A549 (cell line): ENCODE measurements at regions not wholly inside any gene's neighbourhood (a gene's known extent, or its start where the extent isn't known, plus 50 kb on each side); places are given as distances from the start of the nearest gene placed in this dataset.

Experiments used
- ATAC-seq, 2 experiments: fragments of 200-7000 bp in 1 of 2; fragments of >200 bp in 1 of 2; cut with Nextera tagmentation in 1 of 2; cut with Tn5 transposase in 1 of 2; 3 replicates each; pipeline versions ENCODE4 v1.8.0 to v1.9.1; 2018 to 2020; ENCODE audit warnings: mild to moderate bottlenecking in 1 of 2, moderate library complexity in 1 of 2
- CTCF ChIA-PET: fragments of 300-600 bp; sonication (Branson Sonifier 250); formaldehyde crosslinking; extraction: SDS; loops from one replicate; lab custom pipeline; 2021; ENCODE audit warnings: antibody characterized with exemption, inconsistent platforms; lab: Yijun Ruan, JAX
- POLR2A ChIA-PET: fragments of 350-600 bp; formaldehyde crosslinking; extraction: SDS; loops from one replicate; lab custom pipeline; 2021; ENCODE audit warnings: antibody characterized with exemption, inconsistent platforms; lab: Yijun Ruan, JAX
- DNase-seq, 2 experiments: peaks; one replicate each; pipeline versions ENCODE4 v3.0.0 to v3.0.0-alpha.2; 2011 to 2016; ENCODE audit warnings: low read depth in 1 of 2, low spot score in 1 of 2
- FAIRE-seq: peaks from 2 replicates; lab custom pipeline; 2011; peaks lifted over from hg19 to GRCh38; lab: Jason Lieb, UNC
- H3K27ac ChIP-seq, 2 experiments: fragments of >200 bp; sonication (Bioruptor Twin); formaldehyde crosslinking; 3 replicates each; pipeline ENCODE4 v1.5.1; 2016 to 2017
- H3K4me1 ChIP-seq: fragments of >200 bp; sonication (Bioruptor Twin); formaldehyde crosslinking; 3 replicates; pipeline ENCODE4 v1.6.1; 2016
- H3K4me2 ChIP-seq: fragments of >200 bp; sonication (Bioruptor Twin); formaldehyde crosslinking; 3 replicates; pipeline ENCODE4 v1.6.1; 2016
- H3K4me3 ChIP-seq: fragments of >200 bp; sonication (Bioruptor Twin); formaldehyde crosslinking; 3 replicates; pipeline ENCODE4 v1.5.1; 2016
- H3K9me3 ChIP-seq: fragments of >200 bp; sonication (Bioruptor Twin); formaldehyde crosslinking; 3 replicates; pipeline ENCODE4 v1.6.1; 2016
- CEBPB ChIP-seq, 2 experiments: fragments of >200 bp in 1 of 2; sonication (Bioruptor Twin) in 1 of 2; formaldehyde crosslinking in 1 of 2; IDR thresholded peaks; 2 replicates each; pipeline ENCODE4 v1.6.1; 2012 to 2016
- CHD2 ChIP-seq: fragments of 150-350 bp; IDR thresholded peaks from 2 replicates; pipeline ENCODE4 v1.6.1; 2014; ENCODE audit warnings: low read length; ENCODE audit not compliant: partially characterized antibody
- E2F6 ChIP-seq: IDR thresholded peaks from 2 replicates; pipeline ENCODE4 v1.6.1; 2012; ENCODE audit warnings: low read depth, borderline replicate concordance
- ELK1 ChIP-seq: fragments of 150-350 bp; IDR thresholded peaks from 2 replicates; pipeline ENCODE4 v1.6.1; 2014; ENCODE audit warnings: low read depth, mild to moderate bottlenecking, low read length
- FOSB ChIP-seq: fragments of 250-450 bp; sonication (Bioruptor Pico); IDR thresholded peaks from 2 replicates; pipeline ENCODE4 v1.5.0; 2020; ENCODE audit warnings: mild to moderate bottlenecking, moderate library complexity
- FOSL2 ChIP-seq, 2 experiments: fragments of 450-650 bp in 1 of 2; fragments of >200 bp in 1 of 2; sonication (Bioruptor Twin) in 1 of 2; formaldehyde crosslinking; IDR thresholded peaks; 2 replicates each; pipeline versions ENCODE4 v1.5.0 to v1.6.1; 2016 to 2020; ENCODE audit warnings: mild to moderate bottlenecking in 1 of 2, moderate library complexity in 1 of 2
- FOXS1 ChIP-seq: fragments of 250-450 bp; sonication (Bioruptor Pico); IDR thresholded peaks from 2 replicates; pipeline ENCODE4 v1.5.0; 2020; ENCODE audit warnings: mild to moderate bottlenecking, moderate library complexity
- GATA3 ChIP-seq: IDR thresholded peaks from 2 replicates; pipeline ENCODE4 v1.6.1; 2012; ENCODE audit warnings: borderline replicate concordance
- HDAC2 ChIP-seq: fragments of 200-600 bp; sonication (generic); IDR thresholded peaks from 2 replicates; pipeline ENCODE4 v1.6.1; 2016
- HOXA7 ChIP-seq: fragments of 250-450 bp; sonication (Bioruptor Pico); IDR thresholded peaks from 2 replicates; pipeline ENCODE4 v1.5.0; 2020; ENCODE audit warnings: mild to moderate bottlenecking, moderate library complexity
- HOXB13 ChIP-seq: fragments of 250-450 bp; sonication (Bioruptor Pico); IDR thresholded peaks from 2 replicates; pipeline ENCODE4 v1.5.0; 2020; ENCODE audit warnings: low read depth, mild to moderate bottlenecking, moderate library complexity
- JUN ChIP-seq, 2 experiments: fragments of >200 bp; sonication (Bioruptor Twin); formaldehyde crosslinking; IDR thresholded peaks; 2 replicates in 1 of 2; 3 replicates in 1 of 2; pipeline ENCODE4 v1.6.1; 2016 to 2017
- JUNB ChIP-seq: fragments of >200 bp; sonication (Bioruptor Twin); formaldehyde crosslinking; IDR thresholded peaks from 2 replicates; pipeline ENCODE4 v1.6.1; 2016
- KDM1A ChIP-seq: fragments of 200-600 bp; sonication (generic); IDR thresholded peaks from 2 replicates; pipeline ENCODE4 v1.6.1; 2016; ENCODE audit warnings: low read depth, mild to moderate bottlenecking
- KDM5A ChIP-seq: fragments of 200-600 bp; sonication (generic); IDR thresholded peaks from 2 replicates; pipeline ENCODE4 v1.6.1; 2016; ENCODE audit warnings: antibody characterized with exemption, mild to moderate bottlenecking
- MAZ ChIP-seq: fragments of 150-350 bp; IDR thresholded peaks from 2 replicates; pipeline ENCODE4 v1.6.1; 2014; ENCODE audit warnings: antibody characterized with exemption, low read depth, low read length, borderline replicate concordance
- NFE2L2 ChIP-seq: fragments of 150-350 bp; conservative IDR thresholded peaks from 2 replicates; pipeline ENCODE4 v1.6.1; 2014; ENCODE audit warnings: low read length
- RARB ChIP-seq: fragments of 250-450 bp; sonication (Bioruptor Pico); IDR thresholded peaks from 2 replicates; pipeline ENCODE4 v1.8.0; 2021; ENCODE audit warnings: mild to moderate bottlenecking, moderate library complexity
- RCOR1 ChIP-seq: fragments of 150-350 bp; IDR thresholded peaks from 2 replicates; pipeline ENCODE4 v1.6.1; 2014; ENCODE audit warnings: antibody characterized with exemption, low read length, low read depth
- RFX5 ChIP-seq: fragments of 450-650 bp; IDR thresholded peaks from 2 replicates; pipeline ENCODE4 v1.7.1; 2014; ENCODE audit warnings: antibody characterized with exemption, mild to moderate bottlenecking, moderate library complexity
- SREBF2 ChIP-seq: fragments of 450-650 bp; IDR thresholded peaks from 2 replicates; pipeline ENCODE4 v1.6.1; 2014; ENCODE audit warnings: mild to moderate bottlenecking, moderate library complexity
- USF2 ChIP-seq: fragments of 450-650 bp; IDR thresholded peaks from 2 replicates; pipeline ENCODE4 v1.6.1; 2014; ENCODE audit warnings: antibody characterized with exemption
- ZC3H11A ChIP-seq: fragments of 450-650 bp; IDR thresholded peaks from 2 replicates; pipeline ENCODE4 v1.6.1; 2014; ENCODE audit warnings: antibody characterized with exemption, mild to moderate bottlenecking
- ZNF302 ChIP-seq: fragments of 250-450 bp; sonication (Bioruptor Pico); IDR thresholded peaks from 2 replicates; pipeline ENCODE4 v1.9.0; 2021; ENCODE audit warnings: inconsistent platforms, mild to moderate bottlenecking, moderate library complexity
- ZSCAN20 ChIP-seq: fragments of 250-450 bp; sonication (Bioruptor Pico); IDR thresholded peaks from 2 replicates; pipeline ENCODE4 v1.8.0; 2022; ENCODE audit warnings: mild to moderate bottlenecking, moderate library complexity
- WGBS: methylation state at CpG from one replicate; pipeline ENCODE4 v1.1.6; 2017; ENCODE audit errors: missing lambda C conversion rate; 5-methylcytosine and 5-hydroxymethylcytosine counted together
- TF ChIP-seq, protein P1 (sequence below): fragments of >200 bp; sonication (Bioruptor Twin); formaldehyde crosslinking; IDR thresholded peaks from 2 replicates; pipeline ENCODE4 v1.6.1; 2016
- TF ChIP-seq, protein P2 (sequence below): fragments of 250-450 bp; sonication (Bioruptor Pico); IDR thresholded peaks from 2 replicates; pipeline ENCODE4 v1.5.0; 2021; ENCODE audit warnings: mild to moderate bottlenecking, moderate library complexity, borderline replicate concordance

DNA sequence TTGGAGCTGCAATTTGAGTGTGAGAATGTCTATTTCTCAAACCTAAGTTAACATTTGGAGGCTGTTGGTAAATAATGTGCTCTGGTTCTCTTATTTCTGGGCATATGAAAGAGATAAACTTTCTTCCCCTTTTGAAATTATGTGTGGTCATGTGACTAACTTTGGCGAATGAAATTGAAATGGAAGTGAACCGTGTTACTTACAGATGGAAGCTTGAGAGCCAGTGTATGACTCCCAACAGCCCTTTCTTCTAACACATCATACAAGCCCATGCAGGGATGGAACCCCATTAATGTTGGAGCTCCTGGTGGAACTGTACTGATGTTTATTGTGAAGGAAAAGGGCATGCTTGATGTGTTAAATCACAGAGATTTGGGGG, 725.8 kb downstream of the TSN start:
- no peaks in the 10 kb centered on the region for H3K9me3 ChIP-seq
- FAIRE-seq = no peak
- ATAC-seq = no peak
- TF ChIP-seq E2F6 (no peak), RCOR1 (no peak), FOSB (CRISPR knock-in tag) (no peak), KDM1A (no peak), MAZ (no peak), ELK1 (no peak), ZSCAN20 (CRISPR knock-in tag) (no peak)
- TF ChIP-seq, all 56 proteins: peak for 0
- POLR2A ChIA-PET = no interaction called here
- 6% methylated on average over 2 of the region's 2 CpGs for WGBS
- DNase-seq = no peak
- H3K4me1 ChIP-seq = no peaks in the 10 kb centered on the region
- CTCF ChIA-PET = no interaction called here
- H3K4me3 ChIP-seq = no peak overlapping the region
- H3K4me2 ChIP-seq = no peak overlapping the region
- no peak overlapping the region for H3K27ac ChIP-seq

- TF ChIP-seq USF2 = no peak
- no peak for TF ChIP-seq KDM5A
- TF ChIP-seq MAZ = no peak
- TF ChIP-seq HOXB13 (CRISPR knock-in tag) = no peak
- no peak for TF ChIP-seq ZC3H11A
- TF ChIP-seq HDAC2 = no peak
- no peak for TF ChIP-seq JUNB
- TF ChIP-seq GATA3 = no peak
- no peak for TF ChIP-seq E2F6
- no peak for TF ChIP-seq NFE2L2
- TF ChIP-seq SREBF2 = no peak
- no peak for TF ChIP-seq JUN (IDR thresholded peaks at IDR 0.05)
- TF ChIP-seq FOXS1 = no peak
- no peak for TF ChIP-seq ZNF302
- no peak for TF ChIP-seq FOSL2 (IDR thresholded peaks at IDR 0.05)
- no peak for TF ChIP-seq FOSL2 (CRISPR knock-in tag; IDR thresholded peaks at IDR 0.05)
- TF ChIP-seq, protein P1, sequence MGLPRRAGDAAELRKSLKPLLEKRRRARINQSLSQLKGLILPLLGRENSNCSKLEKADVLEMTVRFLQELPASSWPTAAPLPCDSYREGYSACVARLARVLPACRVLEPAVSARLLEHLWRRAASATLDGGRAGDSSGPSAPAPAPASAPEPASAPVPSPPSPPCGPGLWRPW = no peak
- TF ChIP-seq RCOR1 = no peak
- H3K27ac ChIP-seq = no peak overlapping the region
- DNase-seq (no peak), ATAC-seq (no peak), FAIRE-seq (no peak)
- H3K4me1 ChIP-seq = no peaks in the 10 kb centered on the region
- H3K4me2 ChIP-seq = no peak overlapping the region
- CTCF ChIA-PET = no interaction called here
- H3K4me3 ChIP-seq = no peak overlapping the region
- POLR2A ChIA-PET = no interaction called here
- no peaks in the 10 kb centered on the region for H3K9me3 ChIP-seq
Measured at GRCh38 chr2:122481717-122482116, 726.3 kb downstream of the TSN start.

DNA sequence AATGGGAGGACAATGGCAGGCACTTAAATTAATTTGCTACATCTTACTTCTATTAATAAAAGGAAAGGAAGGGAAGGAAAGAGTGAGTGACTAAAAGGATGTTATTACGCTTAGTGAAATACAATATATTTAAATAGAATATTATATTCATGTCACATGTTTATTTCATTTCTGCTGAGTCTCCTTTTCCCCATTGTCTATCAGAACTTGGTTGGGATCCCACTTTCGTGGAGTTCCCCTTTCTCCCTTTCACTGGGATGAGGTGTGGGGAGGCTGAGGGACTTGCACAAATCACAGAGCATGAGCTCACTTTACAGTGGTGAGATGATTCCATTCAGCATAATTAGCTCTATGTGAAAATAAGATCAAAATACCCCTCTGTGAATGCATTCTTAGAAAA, 730.6 kb downstream of the TSN start:
- TF ChIP-seq RARB (CRISPR knock-in tag) = no peak
- no peak for TF ChIP-seq CHD2
- TF ChIP-seq, protein P2, sequence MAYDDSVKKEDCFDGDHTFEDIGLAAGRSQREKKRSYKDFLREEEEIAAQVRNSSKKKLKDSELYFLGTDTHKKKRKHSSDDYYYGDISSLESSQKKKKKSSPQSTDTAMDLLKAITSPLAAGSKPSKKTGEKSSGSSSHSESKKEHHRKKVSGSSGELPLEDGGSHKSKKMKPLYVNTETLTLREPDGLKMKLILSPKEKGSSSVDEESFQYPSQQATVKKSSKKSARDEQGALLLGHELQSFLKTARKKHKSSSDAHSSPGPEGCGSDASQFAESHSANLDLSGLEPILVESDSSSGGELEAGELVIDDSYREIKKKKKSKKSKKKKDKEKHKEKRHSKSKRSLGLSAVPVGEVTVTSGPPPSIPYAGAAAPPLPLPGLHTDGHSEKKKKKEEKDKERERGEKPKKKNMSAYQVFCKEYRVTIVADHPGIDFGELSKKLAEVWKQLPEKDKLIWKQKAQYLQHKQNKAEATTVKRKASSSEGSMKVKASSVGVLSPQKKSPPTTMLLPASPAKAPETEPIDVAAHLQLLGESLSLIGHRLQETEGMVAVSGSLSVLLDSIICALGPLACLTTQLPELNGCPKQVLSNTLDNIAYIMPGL (CRISPR knock-in tag) = no peak
- TF ChIP-seq RCOR1 = no peak
- no peak for TF ChIP-seq HOXA7 (CRISPR knock-in tag)
- TF ChIP-seq E2F6 = no peak
- TF ChIP-seq CEBPB (IDR thresholded peaks at IDR 0.05) = no peak
- TF ChIP-seq SREBF2 = no peak
- no peak for TF ChIP-seq JUNB
- TF ChIP-seq RFX5 = no peak
- no peak for TF ChIP-seq ELK1
- no peak for TF ChIP-seq ZNF302
- POLR2A ChIA-PET = no interaction called here
- H3K27ac ChIP-seq = no peak overlapping the region
- CTCF ChIA-PET = no interaction called here
- no peaks in the 10 kb centered on the region for H3K4me1 ChIP-seq
- no peak for DNase-seq
- H3K4me3 ChIP-seq = no peak overlapping the region
- WGBS = 4% methylated on average over 2 of the region's 2 CpGs
- H3K9me3 ChIP-seq = no peaks in the 10 kb centered on the region
- FAIRE-seq = no peak
- ATAC-seq = no peak
- H3K4me2 ChIP-seq = no peak overlapping the region
